HS-27A (cell line): ENCODE measurements at regions not wholly inside any gene's neighbourhood (a gene's known extent, or its start where the extent isn't known, plus 50 kb on each side); places are given as distances from the start of the nearest gene placed in this dataset.
A peak's percentile ranks its signal among the peaks of the same experiment; 100 is the strongest.
"Not testable (repeated sequence)": the region's sequence is repeated elsewhere in the genome, so short reads cannot be mapped to it uniquely, and the experiment has no call there.

Experiments used
- DNase-seq: peaks from one replicate; pipeline ENCODE4 v3.0.0-alpha.2; 2012; ENCODE audit warnings: low read depth, missing footprints

- not testable (repeated sequence) for DNase-seq
These were observed 722.6 kb downstream of the BRINP3 start for GRCh38 chr1:189755100-189755499.

- no peak for DNase-seq
These were observed 713.0 kb downstream of the BRINP3 start for GRCh38 chr1:189764391-189765320.

- DNase-seq: no peak
These were observed 708.2 kb downstream of the BRINP3 start for GRCh38 chr1:189769448-189769847.

- DNase-seq: no peak
These were observed 702.9 kb downstream of the BRINP3 start for GRCh38 chr1:189774721-189775287.

- DNase-seq: peak; percentile 70
These were observed 702.3 kb downstream of the BRINP3 start for GRCh38 chr1:189775343-189775742.

- no peak for DNase-seq
These were observed 698.6 kb downstream of the BRINP3 start for GRCh38 chr1:189779034-189779433.

GRCh38 chr1:189782295-189782694 is 695.4 kb downstream of the BRINP3 start:
- no peak for DNase-seq

GRCh38 chr1:189783456-189783855 is 694.2 kb downstream of the BRINP3 start:
- DNase-seq: no peak

GRCh38 chr1:189786761-189787160 is 690.9 kb downstream of the BRINP3 start:
- DNase-seq: no peak

- no peak for DNase-seq
These were observed 690.5 kb downstream of the BRINP3 start for GRCh38 chr1:189787201-189787600.

GRCh38 chr1:189790335-189790734 is 687.3 kb downstream of the BRINP3 start:
- DNase-seq: no peak

GRCh38 chr1:189803364-189803763 is 674.3 kb downstream of the BRINP3 start:
- DNase-seq: no peak

GRCh38 chr1:189804352-189804751 is 673.3 kb downstream of the BRINP3 start:
- DNase-seq: no peak

- no peak for DNase-seq
These were observed 671.9 kb downstream of the BRINP3 start for GRCh38 chr1:189805735-189806134.

GRCh38 chr1:189810639-189811038 is 667.0 kb downstream of the BRINP3 start:
- not testable (repeated sequence) for DNase-seq

- DNase-seq: no peak
These were observed 665.7 kb downstream of the BRINP3 start for GRCh38 chr1:189811960-189812359.

- DNase-seq: no peak
These were observed 661.1 kb downstream of the BRINP3 start for GRCh38 chr1:189816558-189816957.

- DNase-seq: no peak
These were observed 657.9 kb downstream of the BRINP3 start for GRCh38 chr1:189819751-189820150.

GRCh38 chr1:189821833-189822232 is 655.8 kb downstream of the BRINP3 start:
- no peak for DNase-seq

GRCh38 chr1:189834813-189835212 is 642.9 kb downstream of the BRINP3 start:
- DNase-seq: no peak

- no peak for DNase-seq
These were observed 630.1 kb downstream of the BRINP3 start for GRCh38 chr1:189847613-189848012.

GRCh38 chr1:189851806-189852367 is 625.8 kb downstream of the BRINP3 start:
- no peak for DNase-seq

GRCh38 chr1:189859385-189859977 is 618.2 kb downstream of the BRINP3 start:
- no peak for DNase-seq
